Heart left ventricle (tissue), 16 donors: ENCODE measurements at regions not wholly inside any gene's neighbourhood (a gene's known extent, or its start where the extent isn't known, plus 50 kb on each side); places are given as distances from the start of the nearest gene placed in this dataset.

Experiments
- ATAC-seq, 4 donors: fragments of 200-7000 bp; cut with Tn5 transposase; one replicate each; pipeline ENCODE4 v1.9.1; 2020 to 2022; ENCODE audit warnings: moderate library complexity in 4 of 4, mild to moderate bottlenecking in 3 of 4, moderate number of reproducible peaks in 1 of 4
- DNase-seq, 5 donors: peaks; one replicate each; pipeline ENCODE4 v3.0.0-alpha.2; 2020
- H3K27ac ChIP-seq, 12 donors: fragments of 200-600 bp; sonication (generic) in 4 of 12; one replicate each; pipeline versions ENCODE4 v1.5.0 to v1.8.0; 2016 to 2022; ENCODE audit warnings: mild to moderate bottlenecking in 2 of 12
- H3K27me3 ChIP-seq, 9 donors: fragments of 200-600 bp; sonication (generic) in 2 of 9; one replicate each; pipeline versions ENCODE4 v1.5.1 to v1.8.0; 2016 to 2022; ENCODE audit warnings: mild to moderate bottlenecking in 3 of 9
- H3K36me3 ChIP-seq, 9 donors: fragments of 200-600 bp; sonication (generic) in 2 of 9; one replicate each; pipeline versions ENCODE4 v1.5.0 to v1.8.0; 2018 to 2022; ENCODE audit warnings: mild to moderate bottlenecking in 2 of 9
- H3K4me1 ChIP-seq, 12 donors: fragments of 200-600 bp; sonication (generic) in 4 of 12; one replicate each; pipeline versions ENCODE4 v1.5.0 to v1.8.0; 2016 to 2022; ENCODE audit warnings: mild to moderate bottlenecking in 3 of 12
- H3K4me3 ChIP-seq, 12 donors: fragments of 200-600 bp; sonication (generic) in 4 of 12; one replicate each; pipeline versions ENCODE4 v1.5.0 to v1.8.0; 2017 to 2022; ENCODE audit warnings: mild to moderate bottlenecking in 9 of 12, moderate library complexity in 4 of 12
- H3K9me3 ChIP-seq, 12 donors: fragments of 200-600 bp; sonication (generic) in 4 of 12; one replicate each; pipeline versions ENCODE4 v1.5.0 to v1.8.0; 2016 to 2022; ENCODE audit warnings: mild to moderate bottlenecking in 1 of 12
- POLR2A ChIP-seq, 2 donors: fragments of 450-650 bp; IDR thresholded peaks; one replicate each; pipeline ENCODE4 v1.6.1; 2017; ENCODE audit warnings: antibody characterized with exemption in 2 of 2, mild to moderate bottlenecking in 2 of 2, moderate library complexity in 2 of 2
- WGBS, 4 donors: extraction: QIAGEN DNeasy Blood & Tissue Kit in 2 of 4; methylation state at CpG; one replicate each; pipeline versions ENCODE4 v1.1.5 to v1.1.7; 2013 to 2018; 5-methylcytosine and 5-hydroxymethylcytosine counted together
- intact Hi-C, 10 donors: fragments of 100-400 bp; cut with DNase I; formaldehyde crosslinking; loops; one replicate each; pipeline versions ENCODE4 v1.11.1 to v1.14.2; 2022
- TF ChIP-seq, protein P1 (sequence below), 12 donors: fragments of 200-600 bp; sonication (generic) in 4 of 12; IDR thresholded peaks; one replicate each; pipeline versions ENCODE4 v1.5.0 to v1.8.0; 2018 to 2022; ENCODE audit warnings: antibody characterized with exemption in 12 of 12, mild to moderate bottlenecking in 5 of 12
- donor health status: ischemic (EF 13 %, LVEDD 7.1; RV severe dilation, severe dysfunction).
- donor health status: healthy with polysubstance abuse.
- donor health status: DM: no; HTN: yes; CAD: no.
- donor health status: DM: no; HTN: no; CAD: no.
- donor health status: ischemic (EF 25% LVEDD 6.9; RV normal size, moderate dysfunction).
- donor health status: ischemic (EF 25% LVEDD 5.7; RV mildly dilated, moderate dysfunction).
- donor health status: healthy.
- donor health status: DM: yes; HTN: yes; CAD: no.
- donor health status: ischemic (EF 35%, LVEDD 5.7; RV mildly dilated, moderate dysfunction).
- donor health status: nonischemic (EF 11% LVEDD 7.7; RV severe dilation, severe dysfunction).
- donor health status: DM: yes; HTN: yes; CAD: no.
- donor health status: PGD.
- donor health status: ischemic (EF 29% LVEDD 5.4; RV normal size, mild dysfunction).
- donor health status: nonischemic (EF 23%, LVEDD 6.1; RV moderate dilation, normal function).

DNA sequence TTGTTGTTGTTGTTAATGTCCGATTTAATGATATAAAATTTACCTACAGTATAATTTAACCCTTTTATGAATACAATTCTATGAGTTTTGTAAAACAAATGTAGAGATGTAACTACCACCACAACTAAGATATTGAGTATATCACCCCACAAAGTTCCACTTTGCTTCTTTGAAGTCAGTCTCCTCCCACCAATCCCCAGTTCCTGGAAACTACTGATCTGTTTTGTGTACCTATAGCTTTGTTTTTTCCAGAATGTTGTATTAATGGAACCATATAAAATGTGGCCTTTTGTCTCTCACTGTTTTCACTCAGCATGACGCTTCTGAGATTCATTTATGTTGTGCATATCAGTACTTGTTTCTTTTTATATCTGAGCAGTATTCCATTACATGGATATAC, 52.3 kb upstream of the FAM9C start:
- H3K4me1 ChIP-seq = peaks cover 0 to 55% (median 21%) of the 10 kb centered on the region in 12 donors
- no peak overlapping the region for H3K27ac ChIP-seq
- no peak overlapping the region for H3K4me3 ChIP-seq
- intact Hi-C loops = loop anchor here in 5 of 10 donors (5.0 to 10.0 kb wide), 4 partner anchors 62 to 122 kb away; partner anchors contain the start of gene TMSB4X (in 4 of the 5)
- 83 to 98% (median 90%) methylated on average over 2 of the region's 2 CpGs for WGBS, 4 donors
- TF ChIP-seq, protein P1, sequence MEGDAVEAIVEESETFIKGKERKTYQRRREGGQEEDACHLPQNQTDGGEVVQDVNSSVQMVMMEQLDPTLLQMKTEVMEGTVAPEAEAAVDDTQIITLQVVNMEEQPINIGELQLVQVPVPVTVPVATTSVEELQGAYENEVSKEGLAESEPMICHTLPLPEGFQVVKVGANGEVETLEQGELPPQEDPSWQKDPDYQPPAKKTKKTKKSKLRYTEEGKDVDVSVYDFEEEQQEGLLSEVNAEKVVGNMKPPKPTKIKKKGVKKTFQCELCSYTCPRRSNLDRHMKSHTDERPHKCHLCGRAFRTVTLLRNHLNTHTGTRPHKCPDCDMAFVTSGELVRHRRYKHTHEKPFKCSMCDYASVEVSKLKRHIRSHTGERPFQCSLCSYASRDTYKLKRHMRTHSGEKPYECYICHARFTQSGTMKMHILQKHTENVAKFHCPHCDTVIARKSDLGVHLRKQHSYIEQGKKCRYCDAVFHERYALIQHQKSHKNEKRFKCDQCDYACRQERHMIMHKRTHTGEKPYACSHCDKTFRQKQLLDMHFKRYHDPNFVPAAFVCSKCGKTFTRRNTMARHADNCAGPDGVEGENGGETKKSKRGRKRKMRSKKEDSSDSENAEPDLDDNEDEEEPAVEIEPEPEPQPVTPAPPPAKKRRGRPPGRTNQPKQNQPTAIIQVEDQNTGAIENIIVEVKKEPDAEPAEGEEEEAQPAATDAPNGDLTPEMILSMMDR (IDR thresholded peaks at IDR 0.05) = no peak
- TF ChIP-seq POLR2A (IDR thresholded peaks at IDR 0.05) = no peak
- H3K9me3 ChIP-seq = peaks cover 0 to 7% (median 0%) of the 10 kb centered on the region in 12 donors
- H3K27me3 ChIP-seq = peaks cover 0 to 7% (median 0%) of the 10 kb centered on the region in 9 donors
- no peak for DNase-seq
- no peak for ATAC-seq
- no peaks in the 10 kb centered on the region for H3K36me3 ChIP-seq

DNA sequence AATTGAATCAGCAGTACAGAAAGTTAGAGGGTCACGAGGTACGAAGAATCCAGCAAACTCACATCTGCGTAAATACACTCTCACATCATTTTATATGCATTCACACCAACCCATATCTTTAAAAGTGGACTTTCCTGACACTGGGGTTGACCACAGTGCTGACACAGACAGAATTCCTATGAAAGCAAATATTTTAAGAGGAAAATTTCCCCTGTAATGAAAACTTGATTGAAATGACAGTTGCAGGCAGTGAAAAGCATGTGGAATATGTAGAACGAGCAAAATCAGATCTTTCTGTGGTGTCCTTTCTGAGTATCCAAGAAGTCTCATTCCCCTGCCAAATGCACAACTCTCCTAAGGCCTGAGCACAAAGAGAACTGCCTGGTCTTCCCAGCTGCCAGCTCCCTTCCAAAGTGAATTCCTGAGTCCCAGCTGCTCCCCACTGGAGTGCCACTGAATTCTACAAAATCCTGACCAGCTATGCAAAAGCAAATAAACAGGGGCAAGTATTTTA, 50.5 kb upstream of the FAM9C start:
- TF ChIP-seq, protein P1 (IDR thresholded peaks at IDR 0.05) = no peak
- no peak for TF ChIP-seq POLR2A (IDR thresholded peaks at IDR 0.05)
- Histone ChIP-seq H3K4me1 (peaks cover 0 to 55% (median 12%) of the 10 kb centered on the region in 12 donors), H3K9me3 (peaks cover 0 to 7% (median 0%) of the 10 kb centered on the region in 12 donors), H3K27ac (peak overlapping the region in 8 of 12 donors; percentile 18 to 58 (median 38)), H3K36me3 (no peaks in the 10 kb centered on the region), H3K4me3 (no peak overlapping the region), H3K27me3 (peaks cover 0 to 7% (median 0%) of the 10 kb centered on the region in 9 donors)
- peak in 1 of 5 donors; percentile 17 for DNase-seq
- peak in 2 of 4 donors; percentile 40 to 45 for ATAC-seq
- intact Hi-C loops = loop anchor here in 5 of 10 donors (5.0 to 10.0 kb wide), 4 partner anchors 60 to 120 kb away; partner anchors contain the start of gene TMSB4X (in 4 of the 5)
- 49 to 76% (median 68%) methylated on average over 4 of the region's 4 CpGs for WGBS, 4 donors

DNA sequence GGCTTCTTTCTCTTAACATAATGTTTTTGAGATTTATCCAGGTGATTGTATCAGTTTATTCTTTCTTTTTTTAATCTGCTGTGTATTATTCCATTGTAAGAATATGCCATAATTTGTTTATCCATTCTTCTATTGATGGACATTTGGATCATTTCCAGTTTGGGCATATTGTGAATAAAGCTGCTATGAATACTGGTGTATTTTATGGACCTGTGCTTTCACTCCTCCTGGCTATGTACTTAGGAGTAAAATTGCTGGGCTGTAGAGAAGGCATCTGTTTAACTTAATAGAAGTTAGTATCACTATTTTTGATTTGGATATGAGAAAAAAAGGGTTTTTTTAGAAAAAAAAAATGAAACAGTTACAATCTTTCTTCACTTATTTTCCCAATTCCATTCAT, 50.0 kb upstream of the FAM9C start:
- H3K9me3 ChIP-seq = peaks cover 0 to 7% (median 0%) of the 10 kb centered on the region in 12 donors
- DNase-seq = no peak
- H3K27me3 ChIP-seq = peaks cover 0 to 7% (median 0%) of the 10 kb centered on the region in 9 donors
- intact Hi-C loops = loop anchor here in 4 of 10 donors (10.0 kb wide), 3 partner anchors 60 to 120 kb away; partner anchors contain the start of gene TMSB4X (in 3 of the 4)
- H3K4me3 ChIP-seq = no peak overlapping the region
- TF ChIP-seq, protein P1 (IDR thresholded peaks at IDR 0.05) = no peak
- no peak for TF ChIP-seq POLR2A (IDR thresholded peaks at IDR 0.05)
- no peak for ATAC-seq
- no peaks in the 10 kb centered on the region for H3K36me3 ChIP-seq
- H3K27ac ChIP-seq = peak overlapping the region in 5 of 12 donors; percentile 19 to 58 (median 43)
- peaks cover 0 to 55% (median 11%) of the 10 kb centered on the region in 12 donors for H3K4me1 ChIP-seq
